Panc1 (cell line): ENCODE measurements at regions not wholly inside any gene's neighbourhood (a gene's known extent, or its start where the extent isn't known, plus 50 kb on each side); places are given as distances from the start of the nearest gene placed in this dataset.

Source experiments
- ATAC-seq: fragments of 200-7000 bp; cut with Tn5 transposase; 2 replicates; pipeline ENCODE4 v1.9.1; 2020; ENCODE audit warnings: mild to moderate bottlenecking, moderate library complexity
- BruUV-seq: library from RNA; stranded (reverse); fragments of 400-500 nt; replicated peaks from 2 replicates; lab custom pipeline; 2021; lab: Mats Ljungman, UMichigan
- CTCF ChIA-PET: fragments of 300-600 bp; sonication (Branson Sonifier 250); formaldehyde crosslinking; loops from one replicate; lab custom pipeline; 2022; ENCODE audit warnings: antibody characterized with exemption; lab: Charles Lee
- POLR2A ChIA-PET: fragments of 300-600 bp; sonication (Branson Sonifier 250); formaldehyde crosslinking; loops from one replicate; lab custom pipeline; 2022; ENCODE audit warnings: antibody characterized with exemption; lab: Charles Lee
- DNase-seq: peaks from one replicate; pipeline ENCODE4 v3.0.0-alpha.2; 2010; ENCODE audit warnings: low read depth, low spot score
- H3K27ac ChIP-seq: 2 replicates; pipeline ENCODE4 v1.5.1; 2011; ENCODE audit warnings: mild to moderate bottlenecking, low read length, inconsistent platforms
- H3K27me3 ChIP-seq: fragments of 200-500 bp; sonication (Bioruptor generic); 2 replicates; pipeline ENCODE4 v1.6.0; 2014; ENCODE audit warnings: low read length, inconsistent platforms; ENCODE audit not compliant: control insufficient read depth, insufficient read depth
- H3K36me3 ChIP-seq: fragments of 200-500 bp; sonication (Bioruptor generic); 2 replicates; pipeline ENCODE4 v1.5.1; 2014; ENCODE audit warnings: inconsistent platforms, mild to moderate bottlenecking, low read length, moderate library complexity; ENCODE audit not compliant: control insufficient read depth, insufficient read depth
- H3K4me1 ChIP-seq: 2 replicates; pipeline ENCODE4 v1.5.1; 2011; ENCODE audit warnings: inconsistent platforms, mild to moderate bottlenecking, low read length, moderate library complexity; ENCODE audit not compliant: control insufficient read depth, insufficient read depth
- H3K4me3 ChIP-seq, 2 experiments: 2 replicates each; pipeline ENCODE4 v1.5.1; 2011 to 2012; ENCODE audit warnings: low read depth in 2 of 2, low read length in 2 of 2, mild to moderate bottlenecking in 2 of 2, inconsistent platforms in 1 of 2, moderate library complexity in 1 of 2
- H3K9me3 ChIP-seq: fragments of 200-500 bp; sonication (Bioruptor generic); 2 replicates; pipeline ENCODE4 v1.5.1; 2014; ENCODE audit warnings: low read depth, mild to moderate bottlenecking, inconsistent platforms, low read length, moderate library complexity; ENCODE audit not compliant: control insufficient read depth, insufficient read depth
- CTCF ChIP-seq: fragments of 450-650 bp; IDR thresholded peaks from 2 replicates; pipeline ENCODE4 v1.5.1; 2017; ENCODE audit warnings: mild to moderate bottlenecking
- POLR2AphosphoS5 ChIP-seq: IDR thresholded peaks from 2 replicates; pipeline ENCODE4 v1.6.1; 2012; ENCODE audit warnings: mild to moderate bottlenecking, low read depth, low read length, moderate library complexity
- SIN3A ChIP-seq: IDR thresholded peaks from 2 replicates; pipeline ENCODE4 v1.6.1; 2012; ENCODE audit warnings: low read depth, mild to moderate bottlenecking, low read length, moderate library complexity, borderline replicate concordance; ENCODE audit not compliant: insufficient read depth
- TCF7L2 ChIP-seq: IDR thresholded peaks from 2 replicates; pipeline ENCODE4 v1.6.1; 2011; ENCODE audit warnings: mild to moderate bottlenecking, low read depth, low read length, inconsistent platforms
- in situ Hi-C: cut with HindIII; loops from 2 replicates; pipeline ENCODE4 v1.10.0; 2016; ENCODE audit warnings: low sequenced_read_pairs, low pct_unique_long_range_greater_than_20kb
- intact Hi-C: fragments of 100-400 bp; cut with micrococcal nuclease; formaldehyde crosslinking; loops from one replicate; pipeline ENCODE4 v1.10.0; 2022; ENCODE audit not compliant: unreplicated experiment
- TF ChIP-seq, protein P1 (sequence below), 2 experiments: IDR thresholded peaks; 2 replicates each; pipeline ENCODE4 v1.6.1; 2011 to 2012; ENCODE audit warnings: low read depth in 2 of 2, control low read depth in 1 of 2, low read length in 1 of 2, mild to moderate bottlenecking in 1 of 2, moderate library complexity in 1 of 2; ENCODE audit not compliant: insufficient read depth in 1 of 2

DNA sequence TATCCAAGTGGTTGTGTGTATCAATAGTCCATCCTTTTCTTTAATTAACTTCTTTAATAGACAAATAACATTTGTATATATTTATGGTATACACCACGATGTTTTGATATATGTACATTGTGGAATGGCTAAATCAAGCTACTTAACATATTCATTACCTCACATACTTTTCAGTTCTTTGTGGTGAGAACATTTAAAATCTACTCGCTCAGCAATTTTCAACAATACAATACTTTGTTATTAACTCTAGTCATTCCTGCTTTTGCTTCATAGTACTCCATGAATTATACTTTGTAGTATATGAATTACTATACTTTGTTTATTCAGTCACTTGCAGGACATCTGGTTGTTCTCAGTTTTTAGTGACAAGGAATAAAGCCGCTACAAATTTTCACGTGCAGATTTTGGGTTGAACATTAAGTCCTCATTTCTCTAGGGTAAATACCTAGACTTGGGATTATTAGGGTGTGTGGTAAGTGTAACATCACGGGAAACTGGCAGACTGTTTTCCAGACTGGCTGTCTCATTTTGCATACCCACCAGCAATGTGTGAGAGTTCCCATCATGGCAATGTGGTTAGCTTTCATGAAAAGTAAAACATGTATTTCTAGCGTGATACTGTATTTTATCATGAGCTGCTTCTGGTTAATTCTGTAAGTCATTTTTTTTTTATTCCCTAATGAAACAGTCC is 354.4 kb upstream of the WWC1 start:
- ATAC-seq (no peak), DNase-seq (no peak)
- BruUV-seq: no TSS peak
- TF ChIP-seq CTCF: no peak
- in situ Hi-C loops: no loop called here
- POLR2A ChIA-PET: no interaction called here
- H3K4me1 ChIP-seq: no peaks in the 10 kb centered on the region
- no peaks in the 10 kb centered on the region for H3K36me3 ChIP-seq
- H3K27ac ChIP-seq: no peak overlapping the region
- H3K9me3 ChIP-seq: no peaks in the 10 kb centered on the region
- intact Hi-C loops: no loop called here
- no peak overlapping the region for H3K4me3 ChIP-seq
- CTCF ChIA-PET: no interaction called here
- H3K27me3 ChIP-seq: no peaks in the 10 kb centered on the region

DNA sequence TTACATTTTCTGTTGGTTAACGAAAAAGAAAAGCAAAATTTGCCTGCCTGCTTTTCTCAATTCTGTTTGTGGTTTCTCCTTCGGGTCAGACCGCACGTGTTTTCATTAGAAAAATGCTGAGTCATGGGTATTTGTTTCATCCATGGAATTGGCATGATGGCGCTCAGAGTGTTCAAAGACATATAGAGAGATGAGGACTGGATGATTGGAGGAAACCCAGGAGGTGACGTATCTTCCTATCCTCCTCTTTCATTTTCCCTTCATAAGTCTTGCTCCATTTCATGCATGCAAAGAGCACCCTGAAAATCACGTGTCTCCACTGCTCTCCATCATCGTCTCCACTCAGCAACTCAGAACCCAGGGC is 353.8 kb upstream of the WWC1 start:
- BruUV-seq: no TSS peak
- Histone ChIP-seq H3K27ac (no peak overlapping the region), H3K9me3 (no peaks in the 10 kb centered on the region), H3K4me3 (no peak overlapping the region), H3K4me1 (no peaks in the 10 kb centered on the region), H3K27me3 (no peaks in the 10 kb centered on the region), H3K36me3 (no peaks in the 10 kb centered on the region)
- TF ChIP-seq, protein P1, sequence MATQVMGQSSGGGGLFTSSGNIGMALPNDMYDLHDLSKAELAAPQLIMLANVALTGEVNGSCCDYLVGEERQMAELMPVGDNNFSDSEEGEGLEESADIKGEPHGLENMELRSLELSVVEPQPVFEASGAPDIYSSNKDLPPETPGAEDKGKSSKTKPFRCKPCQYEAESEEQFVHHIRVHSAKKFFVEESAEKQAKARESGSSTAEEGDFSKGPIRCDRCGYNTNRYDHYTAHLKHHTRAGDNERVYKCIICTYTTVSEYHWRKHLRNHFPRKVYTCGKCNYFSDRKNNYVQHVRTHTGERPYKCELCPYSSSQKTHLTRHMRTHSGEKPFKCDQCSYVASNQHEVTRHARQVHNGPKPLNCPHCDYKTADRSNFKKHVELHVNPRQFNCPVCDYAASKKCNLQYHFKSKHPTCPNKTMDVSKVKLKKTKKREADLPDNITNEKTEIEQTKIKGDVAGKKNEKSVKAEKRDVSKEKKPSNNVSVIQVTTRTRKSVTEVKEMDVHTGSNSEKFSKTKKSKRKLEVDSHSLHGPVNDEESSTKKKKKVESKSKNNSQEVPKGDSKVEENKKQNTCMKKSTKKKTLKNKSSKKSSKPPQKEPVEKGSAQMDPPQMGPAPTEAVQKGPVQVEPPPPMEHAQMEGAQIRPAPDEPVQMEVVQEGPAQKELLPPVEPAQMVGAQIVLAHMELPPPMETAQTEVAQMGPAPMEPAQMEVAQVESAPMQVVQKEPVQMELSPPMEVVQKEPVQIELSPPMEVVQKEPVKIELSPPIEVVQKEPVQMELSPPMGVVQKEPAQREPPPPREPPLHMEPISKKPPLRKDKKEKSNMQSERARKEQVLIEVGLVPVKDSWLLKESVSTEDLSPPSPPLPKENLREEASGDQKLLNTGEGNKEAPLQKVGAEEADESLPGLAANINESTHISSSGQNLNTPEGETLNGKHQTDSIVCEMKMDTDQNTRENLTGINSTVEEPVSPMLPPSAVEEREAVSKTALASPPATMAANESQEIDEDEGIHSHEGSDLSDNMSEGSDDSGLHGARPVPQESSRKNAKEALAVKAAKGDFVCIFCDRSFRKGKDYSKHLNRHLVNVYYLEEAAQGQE (IDR thresholded peaks at IDR 0.05; ENCODE audit: insufficient read depth in 1 of 2, low read depth in 2 of 2, low read length in 1 of 2): no peak
- TF ChIP-seq SIN3A (no peak), CTCF (no peak), TCF7L2 (no peak), POLR2AphosphoS5 (no peak)
- ATAC-seq (no peak), DNase-seq (no peak)
- CTCF ChIA-PET: no interaction called here
- in situ Hi-C loops: no loop called here
- POLR2A ChIA-PET: no interaction called here
- intact Hi-C loops: no loop called here
